HFFc6 (cell line): ENCODE measurements at regions not wholly inside any gene's neighbourhood (a gene's known extent, or its start where the extent isn't known, plus 50 kb on each side); places are given as distances from the start of the nearest gene placed in this dataset.

Experiments used
- DNase-seq: peaks from one replicate; pipeline ENCODE4 v3.0.0-alpha.2; 2018
- H3K27ac Mint-ChIP-seq: 2 replicates; pipeline ENCODE4 v1.8.0; 2020; ENCODE audit warnings: mild to moderate bottlenecking, mixed read lengths
- H3K27me3 Mint-ChIP-seq: 2 replicates; pipeline ENCODE4 v1.8.0; 2021; ENCODE audit warnings: mild to moderate bottlenecking, moderate library complexity, mixed read lengths; ENCODE audit not compliant: insufficient read depth
- H3K36me3 Mint-ChIP-seq: 2 replicates; pipeline ENCODE4 v1.8.0; 2021; ENCODE audit warnings: low read depth, mixed read lengths
- H3K4me1 Mint-ChIP-seq: 2 replicates; pipeline ENCODE4 v1.8.0; 2020; ENCODE audit warnings: low read depth, mixed read lengths
- H3K4me3 Mint-ChIP-seq: 2 replicates; pipeline ENCODE4 v1.8.0; 2020; ENCODE audit warnings: mild to moderate bottlenecking, moderate library complexity, mixed read lengths
- H3K9me3 Mint-ChIP-seq: 2 replicates; pipeline ENCODE4 v1.8.0; 2020; ENCODE audit warnings: mild to moderate bottlenecking, mixed read lengths
- TF ChIP-seq, protein P1 (sequence below): fragments of 200-600 bp; sonication (generic); IDR thresholded peaks from 2 replicates; pipeline ENCODE4 v1.5.0; 2021; ENCODE audit warnings: antibody characterized with exemption, mild to moderate bottlenecking

DNA sequence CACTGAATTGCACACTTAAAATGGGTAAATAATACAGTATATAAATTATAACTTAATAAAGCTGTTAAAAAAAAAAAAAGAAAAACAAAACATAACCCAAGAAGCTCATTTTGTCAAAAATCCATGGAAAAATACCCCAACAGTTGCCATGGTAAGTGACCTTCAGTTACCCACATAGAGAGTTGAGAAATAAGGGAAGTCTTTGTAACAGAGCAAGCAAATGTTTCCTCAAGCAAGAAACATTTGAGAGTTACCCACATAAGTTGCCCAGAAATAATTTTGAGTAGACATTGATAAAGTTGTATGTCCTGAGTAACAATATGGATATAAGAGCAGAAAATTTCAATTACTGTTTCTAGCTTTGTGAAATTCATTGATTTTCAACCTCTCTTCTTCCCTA is 227.4 kb downstream of the CCDC59 start:
- TF ChIP-seq, protein P1, sequence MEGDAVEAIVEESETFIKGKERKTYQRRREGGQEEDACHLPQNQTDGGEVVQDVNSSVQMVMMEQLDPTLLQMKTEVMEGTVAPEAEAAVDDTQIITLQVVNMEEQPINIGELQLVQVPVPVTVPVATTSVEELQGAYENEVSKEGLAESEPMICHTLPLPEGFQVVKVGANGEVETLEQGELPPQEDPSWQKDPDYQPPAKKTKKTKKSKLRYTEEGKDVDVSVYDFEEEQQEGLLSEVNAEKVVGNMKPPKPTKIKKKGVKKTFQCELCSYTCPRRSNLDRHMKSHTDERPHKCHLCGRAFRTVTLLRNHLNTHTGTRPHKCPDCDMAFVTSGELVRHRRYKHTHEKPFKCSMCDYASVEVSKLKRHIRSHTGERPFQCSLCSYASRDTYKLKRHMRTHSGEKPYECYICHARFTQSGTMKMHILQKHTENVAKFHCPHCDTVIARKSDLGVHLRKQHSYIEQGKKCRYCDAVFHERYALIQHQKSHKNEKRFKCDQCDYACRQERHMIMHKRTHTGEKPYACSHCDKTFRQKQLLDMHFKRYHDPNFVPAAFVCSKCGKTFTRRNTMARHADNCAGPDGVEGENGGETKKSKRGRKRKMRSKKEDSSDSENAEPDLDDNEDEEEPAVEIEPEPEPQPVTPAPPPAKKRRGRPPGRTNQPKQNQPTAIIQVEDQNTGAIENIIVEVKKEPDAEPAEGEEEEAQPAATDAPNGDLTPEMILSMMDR: no peak
- no peak for DNase-seq
- no peak overlapping the region for H3K4me3 Mint-ChIP-seq

DNA sequence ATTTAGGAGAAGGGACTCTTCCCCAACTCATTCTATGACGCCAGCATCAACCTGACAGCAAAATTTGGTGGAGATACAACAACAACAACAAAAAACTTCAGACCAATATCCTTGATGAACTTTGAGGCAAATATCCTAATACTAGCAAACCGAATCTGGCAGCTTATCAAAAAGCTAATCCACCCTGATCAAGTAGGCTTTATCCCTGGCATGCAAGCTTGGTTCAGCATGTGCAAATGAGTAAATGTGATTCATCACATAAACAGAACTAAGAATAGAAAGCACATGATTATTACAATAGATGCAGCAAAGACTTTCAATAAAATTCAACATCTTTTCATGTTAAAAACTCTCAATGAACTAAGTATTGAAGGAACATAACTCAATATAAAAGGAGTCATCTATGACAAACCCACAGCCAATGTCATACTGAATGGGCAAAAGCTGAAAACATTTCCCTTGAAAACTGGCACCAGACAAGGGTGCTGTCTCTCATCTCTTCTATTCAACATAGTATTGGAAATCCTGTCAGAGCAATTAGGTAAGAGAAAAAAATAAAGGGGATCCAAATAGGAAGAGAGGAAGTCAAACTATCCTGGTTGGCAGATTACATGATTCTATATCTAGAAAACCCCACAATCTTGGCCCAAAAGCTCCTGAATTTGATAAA is 233.3 kb downstream of the CCDC59 start:
- TF ChIP-seq, protein P1: no peak
- Mint-ChIP-seq H3K4me3 (no peak overlapping the region), H3K27ac (no peak overlapping the region), H3K9me3 (peaks cover 39% of the 10 kb centered on the region), H3K4me1 (no peaks in the 10 kb centered on the region), H3K27me3 (no peaks in the 10 kb centered on the region), H3K36me3 (peaks cover 6% of the 10 kb centered on the region; the same call in 1 of the 2 replicates)
- DNase-seq: no peak

More for the DNA sequence above, 227.4 kb downstream of the CCDC59 start:
- no peaks in the 10 kb centered on the region; the same call in 1 of the 2 replicates for H3K36me3 Mint-ChIP-seq
- H3K9me3 Mint-ChIP-seq: peaks cover 18% of the 10 kb centered on the region
- no peaks in the 10 kb centered on the region for H3K4me1 Mint-ChIP-seq
- H3K27ac Mint-ChIP-seq: no peak overlapping the region
- H3K27me3 Mint-ChIP-seq: no peaks in the 10 kb centered on the region; the same call in 1 of the 2 replicates

DNA sequence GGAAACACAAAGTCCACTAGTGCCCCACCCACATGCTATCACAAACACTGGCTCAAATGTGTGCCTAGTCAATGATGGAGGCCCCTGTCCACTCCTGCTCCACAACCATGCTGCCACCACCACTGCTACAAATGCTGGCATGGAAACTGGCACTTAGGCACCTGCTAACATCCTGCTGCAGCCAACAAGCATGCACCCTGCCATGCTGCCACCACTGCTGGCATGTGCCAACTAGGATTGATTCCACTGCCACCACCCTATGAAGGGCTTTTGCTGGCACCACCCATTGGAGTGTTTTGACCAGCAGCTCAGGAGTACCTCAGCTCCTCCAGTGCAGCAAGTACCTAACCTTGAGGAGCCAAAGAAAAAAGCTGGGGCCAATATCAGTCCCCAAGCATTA is 236.6 kb downstream of the CCDC59 start:
- H3K4me3 Mint-ChIP-seq: no peak overlapping the region
- TF ChIP-seq, protein P1: no peak
- no peak overlapping the region for H3K27ac Mint-ChIP-seq
- H3K27me3 Mint-ChIP-seq: no peaks in the 10 kb centered on the region
- peaks cover 6% of the 10 kb centered on the region; the same call in 1 of the 2 replicates for H3K36me3 Mint-ChIP-seq
- peaks cover 31% of the 10 kb centered on the region for H3K9me3 Mint-ChIP-seq
- no peak for DNase-seq
- H3K4me1 Mint-ChIP-seq: no peaks in the 10 kb centered on the region

DNA sequence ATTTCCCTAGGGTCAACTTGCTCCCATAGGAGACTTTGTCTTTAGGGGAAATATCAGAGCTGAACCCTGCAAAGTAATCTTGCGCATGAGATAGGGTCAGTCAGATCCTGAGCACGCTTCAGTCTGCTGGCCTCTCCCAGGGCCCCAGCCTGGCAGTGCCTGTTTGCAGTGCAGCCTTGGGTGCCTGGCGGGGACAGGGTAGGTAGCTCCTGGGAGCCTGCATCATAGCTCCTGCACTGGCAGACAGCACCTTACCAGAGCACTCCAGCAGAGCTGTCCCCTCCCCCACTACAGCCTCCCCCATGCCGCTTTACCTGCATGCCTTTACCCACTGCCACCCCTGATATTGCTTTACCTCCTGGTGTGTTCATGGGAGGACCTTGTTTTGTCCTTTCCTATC is 237.3 kb downstream of the CCDC59 start:
- Mint-ChIP-seq H3K4me1 (no peaks in the 10 kb centered on the region), H3K36me3 (peaks cover 6% of the 10 kb centered on the region; the same call in 1 of the 2 replicates), H3K4me3 (no peak overlapping the region), H3K27ac (no peak overlapping the region), H3K27me3 (no peaks in the 10 kb centered on the region), H3K9me3 (peaks cover 33% of the 10 kb centered on the region)
- DNase-seq: no peak
- TF ChIP-seq, protein P1: no peak

DNA sequence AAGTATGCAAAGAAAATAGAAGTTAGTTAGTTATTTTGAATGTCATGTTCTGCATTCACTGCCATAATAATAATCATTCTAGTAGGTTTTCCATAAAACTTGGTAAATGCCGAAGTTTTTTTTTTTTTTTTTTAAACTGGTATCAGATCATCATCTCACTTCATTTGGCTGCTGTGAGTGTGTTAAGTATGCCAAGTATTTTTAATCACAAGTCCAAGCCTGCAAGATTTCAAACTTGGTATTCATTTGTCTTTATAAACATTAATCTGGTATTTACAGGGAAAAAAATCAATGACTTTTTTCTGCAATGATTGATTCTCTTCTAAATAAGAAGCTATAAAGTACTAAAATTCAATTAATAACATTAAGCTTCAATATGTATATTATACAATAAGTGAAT is 248.9 kb downstream of the CCDC59 start:
- Mint-ChIP-seq H3K9me3 (peaks cover 22% of the 10 kb centered on the region), H3K4me1 (no peaks in the 10 kb centered on the region), H3K27me3 (no peaks in the 10 kb centered on the region), H3K27ac (no peak overlapping the region), H3K36me3 (no peaks in the 10 kb centered on the region; the same call in 1 of the 2 replicates), H3K4me3 (no peak overlapping the region)
- DNase-seq: no peak
- TF ChIP-seq, protein P1: no peak
